ENCODE measurements at regions not wholly inside any gene's neighbourhood (a gene's known extent, or its start where the extent isn't known, plus 50 kb on each side); places are given as distances from the start of the nearest gene placed in this dataset.
A peak's percentile ranks its signal among the peaks of the same experiment; 100 is the strongest.

- no peak overlapping the region for H4K8ac ChIP-seq (ENCODE audit: low read depth in 2 of 2, low read length in 2 of 2)
- H4K20me1 ChIP-seq (ENCODE audit: insufficient read depth, low read length), result no peaks in the 10 kb centered on the region
- H2AFZ ChIP-seq (replicated peaks; ENCODE audit: low read length, poor library complexity), result no peak overlapping the region
- TF ChIP-seq RCOR1 (IDR thresholded peaks at IDR 0.05; ENCODE audit: insufficient replicate concordance, low read length), result no peak
- TF ChIP-seq MAFK (IDR thresholded peaks at IDR 0.05; ENCODE audit: low read depth, low read length), result peak; percentile 85
- ChIA-PET POLR2A (ENCODE audit: unreplicated experiment) (no interaction called here), CTCF (no interaction called here)
- intact Hi-C loops (cut with micrococcal nuclease) (no loop called here), dilution Hi-C loops (cut with HindIII; ENCODE audit: low sequenced_read_pairs, unreplicated experiment) (no loop called here), in situ Hi-C loops (cut with MboI; ENCODE audit: low sequenced_read_pairs) (no loop called here)
- BruUV-seq (replicated peaks), result no TSS peak
- H3K4me3 ChIP-seq (ENCODE audit: insufficient read depth, low read depth, low read length), result no peak overlapping the region
- no peaks in the 10 kb centered on the region for H3K36me3 ChIP-seq (ENCODE audit: control insufficient read depth, insufficient read depth, low read length)
- H3K9me3 ChIP-seq (ENCODE audit: control insufficient read depth, insufficient read depth, low read length), result peaks cover 2% of the 10 kb centered on the region; the same call in 1 of the 2 replicates
- no peak overlapping the region for H2AK9ac ChIP-seq (replicated peaks; ENCODE audit: low read depth, low read length, poor library complexity)
- no peak overlapping the region for H3K4ac ChIP-seq (ENCODE audit: low read depth, low read length)
- H3K27me3 ChIP-seq (ENCODE audit: control insufficient read depth, insufficient read depth, low read length), result no peaks in the 10 kb centered on the region
- no peak overlapping the region for H2BK120ac ChIP-seq (ENCODE audit: low read depth, low read length)
- H3K56ac ChIP-seq (ENCODE audit: extremely low read depth, insufficient read depth, low read length), result no peak overlapping the region
- H3K9me1 ChIP-seq (ENCODE audit: insufficient read depth, low read length), result no peaks in the 10 kb centered on the region
- H3K14ac ChIP-seq (replicated peaks; ENCODE audit: low read depth, low read length), result no peak overlapping the region
- DNase-seq (no peak), ATAC-seq (ENCODE audit: low read depth) (no peak)
- H2AK5ac ChIP-seq (ENCODE audit: low read depth, low read length), result no peak overlapping the region
- no peak overlapping the region for H3K27ac ChIP-seq (ENCODE audit: insufficient read depth, low read length)
- H3K4me2 ChIP-seq (ENCODE audit: low read depth, low read length), result no peak overlapping the region
- H3K4me1 ChIP-seq (ENCODE audit: control insufficient read depth, insufficient read depth, low read length), result no peaks in the 10 kb centered on the region
- no peak overlapping the region for H4K5ac ChIP-seq (ENCODE audit: low read depth, low read length)
- WGBS, 2 experiments (ENCODE audit: extremely low coverage in 2 of 2, insufficient read length in 1 of 2), result no CpG with 5 or more reads among the region's 2 CpGs
- H3K18ac ChIP-seq (ENCODE audit: low read depth, low read length), result no peak overlapping the region
- H2BK5ac ChIP-seq (ENCODE audit: low read depth, low read length, poor library complexity, severe bottlenecking), result no peak overlapping the region
- H3K79me1 ChIP-seq (ENCODE audit: low read depth in 1 of 2, low read length in 2 of 2), result no peaks in the 10 kb centered on the region
- no peak overlapping the region for H4K91ac ChIP-seq (ENCODE audit: insufficient read depth, low read depth, low read length)
- H2BK20ac ChIP-seq (ENCODE audit: low read depth, low read length), result no peak overlapping the region
- no peak overlapping the region for H3K9ac ChIP-seq (ENCODE audit: low read depth, low read length)
- H2BK15ac ChIP-seq (ENCODE audit: low read depth, low read length), result no peak overlapping the region
- no peak overlapping the region for H3K23ac ChIP-seq (ENCODE audit: low read depth, low read length)
Observed at GRCh38 chr11:98952107-98952506, 68.6 kb upstream of the CNTN5 start.

All from IMR-90 (cell line).